ENCODE measurements at regions not wholly inside any gene's neighbourhood (a gene's known extent, or its start where the extent isn't known, plus 50 kb on each side); places are given as distances from the start of the nearest gene placed in this dataset.
"Not testable (repeated sequence)": the region's sequence is repeated elsewhere in the genome, so short reads cannot be mapped to it uniquely, and the experiment has no call there.

DNA sequence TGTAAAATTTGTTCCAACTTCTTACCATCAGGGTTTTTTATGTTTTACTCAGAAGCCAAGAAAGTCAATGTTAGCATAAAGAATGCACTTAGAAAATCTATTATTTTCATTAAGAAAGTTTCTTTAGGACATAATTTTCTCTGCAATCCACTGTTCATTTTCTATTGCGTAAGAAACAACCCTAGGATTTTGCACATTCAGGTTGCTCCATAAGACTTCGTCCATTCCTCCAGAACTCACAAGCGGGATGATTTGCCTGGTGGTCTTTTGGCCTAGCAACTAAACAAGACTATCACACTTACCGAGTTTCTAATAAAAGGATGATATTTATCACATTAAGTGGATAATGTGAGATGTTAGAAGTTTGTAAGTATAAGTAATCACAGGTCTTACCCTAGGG is 376.3 kb upstream of the INTU start:
- DNase-seq = no peak
- WGBS, 3 donors = 94 to 97% (median 95%) methylated on average over 4 of the region's 4 CpGs
- Histone ChIP-seq H3K4me1 (ENCODE audit: insufficient read depth) (no peaks in the 10 kb centered on the region), H3K36me3 (no peaks in the 10 kb centered on the region), H3K27ac (no peak overlapping the region), H3K27me3 (no peaks in the 10 kb centered on the region), H3K4me3 (no peak overlapping the region), H3K9me3 (no peaks in the 10 kb centered on the region)
- intact Hi-C loops (cut with DNase I) = no loop called here
- TF ChIP-seq POLR2A (IDR thresholded peaks at IDR 0.05) = no peak
- TF ChIP-seq, protein P1, sequence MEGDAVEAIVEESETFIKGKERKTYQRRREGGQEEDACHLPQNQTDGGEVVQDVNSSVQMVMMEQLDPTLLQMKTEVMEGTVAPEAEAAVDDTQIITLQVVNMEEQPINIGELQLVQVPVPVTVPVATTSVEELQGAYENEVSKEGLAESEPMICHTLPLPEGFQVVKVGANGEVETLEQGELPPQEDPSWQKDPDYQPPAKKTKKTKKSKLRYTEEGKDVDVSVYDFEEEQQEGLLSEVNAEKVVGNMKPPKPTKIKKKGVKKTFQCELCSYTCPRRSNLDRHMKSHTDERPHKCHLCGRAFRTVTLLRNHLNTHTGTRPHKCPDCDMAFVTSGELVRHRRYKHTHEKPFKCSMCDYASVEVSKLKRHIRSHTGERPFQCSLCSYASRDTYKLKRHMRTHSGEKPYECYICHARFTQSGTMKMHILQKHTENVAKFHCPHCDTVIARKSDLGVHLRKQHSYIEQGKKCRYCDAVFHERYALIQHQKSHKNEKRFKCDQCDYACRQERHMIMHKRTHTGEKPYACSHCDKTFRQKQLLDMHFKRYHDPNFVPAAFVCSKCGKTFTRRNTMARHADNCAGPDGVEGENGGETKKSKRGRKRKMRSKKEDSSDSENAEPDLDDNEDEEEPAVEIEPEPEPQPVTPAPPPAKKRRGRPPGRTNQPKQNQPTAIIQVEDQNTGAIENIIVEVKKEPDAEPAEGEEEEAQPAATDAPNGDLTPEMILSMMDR (IDR thresholded peaks at IDR 0.05) = no peak
- no peak for TF ChIP-seq EP300 (IDR thresholded peaks at IDR 0.05)

DNA sequence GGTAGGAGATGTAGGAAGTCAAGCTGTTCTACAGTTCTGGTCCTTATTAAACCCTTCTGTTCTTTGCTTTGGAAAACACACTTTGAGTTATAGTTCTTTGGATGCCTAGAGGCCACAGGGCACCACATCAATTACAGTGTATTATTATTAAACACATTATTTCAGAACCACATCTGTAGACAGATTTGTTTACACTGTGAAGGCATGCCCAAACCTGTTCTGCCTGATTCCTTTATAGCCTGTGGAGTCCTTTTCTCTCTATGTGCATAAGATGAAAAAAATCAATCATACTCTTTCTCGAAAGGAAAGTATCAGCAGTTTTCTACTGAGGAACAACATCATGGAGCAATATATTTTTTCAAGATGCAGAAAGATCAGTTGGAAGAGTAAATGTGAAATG is 371.3 kb upstream of the INTU start:
- H3K27ac ChIP-seq = no peak overlapping the region
- H3K9me3 ChIP-seq = no peaks in the 10 kb centered on the region
- no peaks in the 10 kb centered on the region for H3K36me3 ChIP-seq
- no peak for DNase-seq
- TF ChIP-seq, protein P1 (IDR thresholded peaks at IDR 0.05) = no peak
- TF ChIP-seq POLR2A (IDR thresholded peaks at IDR 0.05) (no peak), EP300 (IDR thresholded peaks at IDR 0.05) (no peak)
- WGBS, 3 donors = 60 to 79% (median 78%) methylated on average over 1 of the region's 1 CpG
- H3K27me3 ChIP-seq = no peaks in the 10 kb centered on the region
- H3K4me3 ChIP-seq = no peak overlapping the region
- no peaks in the 10 kb centered on the region for H3K4me1 ChIP-seq (ENCODE audit: insufficient read depth)
- intact Hi-C loops (cut with DNase I) = no loop called here

DNA sequence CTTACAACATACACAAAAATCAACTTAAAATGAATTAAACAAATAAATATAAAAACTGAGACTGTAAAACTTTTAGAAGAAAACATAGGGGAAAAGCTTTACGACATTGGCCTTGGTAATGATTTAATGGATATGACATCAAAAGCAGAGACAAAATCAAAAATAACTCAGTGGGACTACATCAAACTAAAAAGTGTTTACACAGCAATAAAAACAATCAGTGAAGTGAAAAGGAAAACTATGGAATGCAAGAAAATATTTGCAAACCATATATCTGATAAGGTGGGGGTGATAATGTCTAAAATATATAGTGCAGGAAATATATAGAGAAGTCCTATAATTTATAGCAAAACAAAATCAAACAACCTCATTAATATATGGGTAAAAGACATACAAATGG is 364.4 kb upstream of the INTU start:
- Histone ChIP-seq H3K9me3 (no peaks in the 10 kb centered on the region), H3K4me1 (ENCODE audit: insufficient read depth) (no peaks in the 10 kb centered on the region), H3K4me3 (no peak overlapping the region), H3K36me3 (no peaks in the 10 kb centered on the region), H3K27me3 (no peaks in the 10 kb centered on the region), H3K27ac (no peak overlapping the region)
- intact Hi-C loops (cut with DNase I) = no loop called here
- no peak for DNase-seq
- 74 to 90% (median 88%) methylated on average over 1 of the region's 1 CpG for WGBS, 3 donors
- TF ChIP-seq, protein P1 (IDR thresholded peaks at IDR 0.05) = no peak
- no peak for TF ChIP-seq POLR2A (IDR thresholded peaks at IDR 0.05)
- TF ChIP-seq EP300 (IDR thresholded peaks at IDR 0.05) = no peak

DNA sequence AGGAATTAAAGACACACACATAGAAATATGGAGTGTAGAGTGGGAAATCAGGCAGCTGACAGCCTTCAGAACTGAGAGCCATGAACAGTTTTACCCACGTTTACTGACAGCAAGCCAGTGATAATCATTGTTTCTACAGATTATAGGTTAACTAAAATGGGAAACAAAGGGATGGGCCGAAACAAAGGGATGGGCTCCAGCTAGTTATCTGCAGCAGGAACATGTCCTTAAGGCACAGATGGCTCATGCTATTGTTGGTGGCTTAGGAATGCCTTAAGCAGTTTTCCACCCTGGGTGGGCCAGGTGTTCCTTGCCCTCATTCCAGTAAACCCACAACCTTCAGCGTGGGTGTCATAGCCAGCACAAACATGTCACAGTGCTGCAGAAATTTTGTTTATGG is 355.7 kb upstream of the INTU start:
- H3K27me3 ChIP-seq; H3K27ac ChIP-seq; H3K9me3 ChIP-seq; H3K36me3 ChIP-seq; intact Hi-C loops (cut with DNase I); H3K4me1 ChIP-seq (ENCODE audit: insufficient read depth); DNase-seq; H3K4me3 ChIP-seq: not testable (repeated sequence)
- WGBS, 3 donors = 81 to 96% (median 87%) methylated on average over 3 of the region's 3 CpGs

DNA sequence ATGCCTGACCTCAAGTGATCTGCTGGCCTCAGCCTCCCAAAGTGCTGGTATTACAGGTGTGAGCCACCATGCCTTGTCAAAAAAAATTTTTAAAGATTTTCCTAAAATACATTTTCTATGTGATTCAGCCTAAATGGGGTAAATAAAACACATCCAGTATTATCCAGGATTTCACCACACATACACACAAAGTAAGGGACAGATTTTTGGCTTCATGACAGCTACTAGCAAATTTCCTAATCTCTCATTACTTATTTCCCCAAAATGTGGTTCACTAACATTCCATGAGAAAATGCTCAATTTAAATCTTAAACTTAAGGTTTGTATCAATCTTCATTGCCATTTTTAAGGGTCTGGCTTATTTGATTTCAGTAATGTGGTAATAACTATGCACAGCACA is 348.5 kb upstream of the INTU start:
- H3K27me3 ChIP-seq = no peaks in the 10 kb centered on the region
- no peaks in the 10 kb centered on the region for H3K9me3 ChIP-seq
- no peaks in the 10 kb centered on the region for H3K4me1 ChIP-seq (ENCODE audit: insufficient read depth)
- H3K4me3 ChIP-seq = no peak overlapping the region
- no peak overlapping the region for H3K27ac ChIP-seq
- no peaks in the 10 kb centered on the region for H3K36me3 ChIP-seq
- DNase-seq = no peak
- no peak for TF ChIP-seq EP300 (IDR thresholded peaks at IDR 0.05)
- no peak for TF ChIP-seq POLR2A (IDR thresholded peaks at IDR 0.05)
- TF ChIP-seq, protein P1 (IDR thresholded peaks at IDR 0.05) = no peak
- intact Hi-C loops (cut with DNase I) = no loop called here
